Liver (tissue), 3 donors: ENCODE measurements at regions not wholly inside any gene's neighbourhood (a gene's known extent, or its start where the extent isn't known, plus 50 kb on each side); places are given as distances from the start of the nearest gene placed in this dataset.

Experiments
- GABPA ChIP-seq, 2 donors: IDR thresholded peaks in 1 of 2; conservative IDR thresholded peaks in 1 of 2; 2 replicates each; pipeline ENCODE4 v1.6.1; 2016; ENCODE audit warnings: antibody characterized with exemption in 2 of 2, mild to moderate bottlenecking in 1 of 2, moderate library complexity in 1 of 2
- JUND ChIP-seq, 2 donors: IDR thresholded peaks; 2 replicates each; pipeline ENCODE4 v1.6.1; 2016; ENCODE audit warnings: antibody characterized with exemption in 2 of 2
- TF ChIP-seq, protein P1 (sequence below): fragments of 150-350 bp; IDR thresholded peaks from 2 replicates; pipeline ENCODE4 v1.5.1; 2017; ENCODE audit warnings: improper control_type of control experiment, low read depth, low read length; ENCODE audit not compliant: missing input control
- donor health status: healthy.
- donor health status: healthy.

- TF ChIP-seq, protein P1, sequence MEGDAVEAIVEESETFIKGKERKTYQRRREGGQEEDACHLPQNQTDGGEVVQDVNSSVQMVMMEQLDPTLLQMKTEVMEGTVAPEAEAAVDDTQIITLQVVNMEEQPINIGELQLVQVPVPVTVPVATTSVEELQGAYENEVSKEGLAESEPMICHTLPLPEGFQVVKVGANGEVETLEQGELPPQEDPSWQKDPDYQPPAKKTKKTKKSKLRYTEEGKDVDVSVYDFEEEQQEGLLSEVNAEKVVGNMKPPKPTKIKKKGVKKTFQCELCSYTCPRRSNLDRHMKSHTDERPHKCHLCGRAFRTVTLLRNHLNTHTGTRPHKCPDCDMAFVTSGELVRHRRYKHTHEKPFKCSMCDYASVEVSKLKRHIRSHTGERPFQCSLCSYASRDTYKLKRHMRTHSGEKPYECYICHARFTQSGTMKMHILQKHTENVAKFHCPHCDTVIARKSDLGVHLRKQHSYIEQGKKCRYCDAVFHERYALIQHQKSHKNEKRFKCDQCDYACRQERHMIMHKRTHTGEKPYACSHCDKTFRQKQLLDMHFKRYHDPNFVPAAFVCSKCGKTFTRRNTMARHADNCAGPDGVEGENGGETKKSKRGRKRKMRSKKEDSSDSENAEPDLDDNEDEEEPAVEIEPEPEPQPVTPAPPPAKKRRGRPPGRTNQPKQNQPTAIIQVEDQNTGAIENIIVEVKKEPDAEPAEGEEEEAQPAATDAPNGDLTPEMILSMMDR: no peak
- no peak for TF ChIP-seq GABPA (IDR thresholded peaks at IDR 0.05 in 1 of 2, conservative IDR thresholded peaks at IDR 0.05 in 1 of 2)
- TF ChIP-seq JUND (IDR thresholded peaks at IDR 0.05): no peak
Measured at GRCh38 chr11:15371533-15371932, 256.8 kb downstream of the INSC start.
